CD14-positive monocyte (primary cell): ENCODE measurements at regions not wholly inside any gene's neighbourhood (a gene's known extent, or its start where the extent isn't known, plus 50 kb on each side); places are given as distances from the start of the nearest gene placed in this dataset.

Experiments used
- DNase-seq, 3 donors: peaks; one replicate each; pipeline ENCODE4 v3.0.0-alpha.2; 2011 to 2022
- H2AFZ ChIP-seq: 2 replicates; pipeline ENCODE4 v1.6.0; 2012; ENCODE audit warnings: mild to moderate bottlenecking, low read depth, low read length, inconsistent platforms; ENCODE audit not compliant: insufficient read depth, poor library complexity, severe bottlenecking
- H3K27ac ChIP-seq, 2 donors: 1 replicate in 1 of 2; 2 replicates in 1 of 2; pipeline ENCODE4 v1.5.1; 2012 to 2013; ENCODE audit warnings: low read length in 2 of 2, control low read depth in 1 of 2, inconsistent platforms in 1 of 2, low read depth in 1 of 2, mild to moderate bottlenecking in 1 of 2
- H3K27me3 ChIP-seq, 2 donors: one replicate each; pipeline versions ENCODE4 v1.6.0 to v1.6.1; 2011 to 2013; ENCODE audit warnings: low read length in 2 of 2; ENCODE audit not compliant: control insufficient read depth in 2 of 2, insufficient read depth in 2 of 2
- H3K36me3 ChIP-seq, 2 donors: replicated peaks in 1 of 2; 1 replicate in 1 of 2; 2 replicates in 1 of 2; pipeline versions ENCODE4 v1.5.1 to v1.6.1; 2012 to 2013; ENCODE audit warnings: low read length in 2 of 2, control low read depth in 1 of 2, inconsistent platforms in 1 of 2, mild to moderate bottlenecking in 1 of 2; ENCODE audit not compliant: insufficient read depth in 2 of 2, control insufficient read depth in 1 of 2
- H3K4me1 ChIP-seq, 2 donors: 1 replicate in 1 of 2; 2 replicates in 1 of 2; pipeline versions ENCODE4 v1.5.1 to v1.6.1; 2012 to 2013; ENCODE audit warnings: low read length in 2 of 2, control low read depth in 1 of 2, inconsistent platforms in 1 of 2, mild to moderate bottlenecking in 1 of 2, moderate library complexity in 1 of 2; ENCODE audit not compliant: insufficient read depth in 2 of 2, control insufficient read depth in 1 of 2
- H3K4me2 ChIP-seq: replicated peaks from 2 replicates; pipeline ENCODE3; 2012; ENCODE audit warnings: low read length, moderate library complexity, mild to moderate bottlenecking; ENCODE audit not compliant: poor library complexity, severe bottlenecking; ENCODE audit errors: extremely low read depth
- H3K4me3 ChIP-seq, 3 experiments: fragments of 200-600 bp in 1 of 3; sonication (generic) in 1 of 3; replicated peaks in 1 of 3; 1 replicate in 2 of 3; 2 replicates in 1 of 3; pipeline ENCODE4 v1.5.1; 2011 to 2013; ENCODE audit warnings: low read length in 3 of 3, mild to moderate bottlenecking in 3 of 3, control low read depth in 2 of 3, low read depth in 2 of 3, inconsistent platforms in 1 of 3, moderate library complexity in 1 of 3
- H3K79me2 ChIP-seq: 2 replicates; pipeline ENCODE4 v1.6.0; 2012; ENCODE audit warnings: mild to moderate bottlenecking, control low read depth, inconsistent platforms, low read length, moderate library complexity; ENCODE audit not compliant: insufficient read depth
- H3K9ac ChIP-seq: 2 replicates; pipeline ENCODE4 v1.6.0; 2017; ENCODE audit warnings: low read length, mild to moderate bottlenecking; ENCODE audit not compliant: insufficient read depth, poor library complexity, severe bottlenecking
- H3K9me3 ChIP-seq, 2 donors: replicated peaks in 1 of 2; 1 replicate in 1 of 2; 2 replicates in 1 of 2; pipeline versions ENCODE4 v1.5.1 to v1.6.1; 2012 to 2013; ENCODE audit warnings: low read length in 2 of 2, control low read depth in 1 of 2; ENCODE audit not compliant: control insufficient read depth in 1 of 2, insufficient read depth in 1 of 2
- H4K20me1 ChIP-seq: 2 replicates; pipeline ENCODE4 v1.6.0; 2012; ENCODE audit warnings: mild to moderate bottlenecking, low read length, control low read depth, moderate library complexity; ENCODE audit not compliant: insufficient read depth
- H3K27ac Mint-ChIP-seq, 7 donors: one replicate each; pipeline ENCODE4 v1.8.0; 2020; ENCODE audit warnings: mild to moderate bottlenecking in 7 of 7, mixed read lengths in 7 of 7, moderate library complexity in 6 of 7, inconsistent platforms in 2 of 7
- H3K27me3 Mint-ChIP-seq, 3 donors: one replicate each; pipeline ENCODE4 v1.8.0; 2021 to 2022; ENCODE audit warnings: low read depth in 3 of 3, mild to moderate bottlenecking in 3 of 3, mixed read lengths in 3 of 3, moderate library complexity in 3 of 3, inconsistent platforms in 1 of 3
- H3K36me3 Mint-ChIP-seq, 2 donors: one replicate each; pipeline ENCODE4 v1.8.0; 2020; ENCODE audit warnings: mixed read lengths in 2 of 2, inconsistent platforms in 1 of 2, mild to moderate bottlenecking in 1 of 2
- H3K4me1 Mint-ChIP-seq: one replicate; pipeline ENCODE4 v1.8.0; 2020; ENCODE audit warnings: mild to moderate bottlenecking, mixed read lengths
- H3K4me3 Mint-ChIP-seq, 2 donors: one replicate each; pipeline ENCODE4 v1.8.0; 2020; ENCODE audit warnings: mild to moderate bottlenecking in 2 of 2, mixed read lengths in 2 of 2, moderate library complexity in 1 of 2
- H3K9me3 Mint-ChIP-seq, 7 donors: one replicate each; pipeline ENCODE4 v1.8.0; 2020 to 2022; ENCODE audit warnings: mixed read lengths in 7 of 7, mild to moderate bottlenecking in 6 of 7, moderate library complexity in 6 of 7, inconsistent platforms in 2 of 7
- WGBS: methylation state at CpG from one replicate; pipeline ENCODE4 v1.1.5; 2013; ENCODE audit warnings: missing lambda C conversion rate; ENCODE audit not compliant: insufficient coverage; 5-methylcytosine and 5-hydroxymethylcytosine counted together
- intact Hi-C, 2 donors: fragments of 100-400 bp; cut with micrococcal nuclease; formaldehyde crosslinking; loops; one replicate each; pipeline versions ENCODE4 v1.15.0 to v1.15.1; 2023
- TF ChIP-seq, protein P1 (sequence below): fragments of 200-600 bp; IDR thresholded peaks from one replicate; pipeline ENCODE4 v1.8.0; 2022; ENCODE audit warnings: antibody characterized with exemption, mild to moderate bottlenecking

- H3K9me3 ChIP-seq = no peaks in the 10 kb centered on the region
- WGBS = no CpG with 5 or more reads among the region's 1 CpG
- TF ChIP-seq, protein P1, sequence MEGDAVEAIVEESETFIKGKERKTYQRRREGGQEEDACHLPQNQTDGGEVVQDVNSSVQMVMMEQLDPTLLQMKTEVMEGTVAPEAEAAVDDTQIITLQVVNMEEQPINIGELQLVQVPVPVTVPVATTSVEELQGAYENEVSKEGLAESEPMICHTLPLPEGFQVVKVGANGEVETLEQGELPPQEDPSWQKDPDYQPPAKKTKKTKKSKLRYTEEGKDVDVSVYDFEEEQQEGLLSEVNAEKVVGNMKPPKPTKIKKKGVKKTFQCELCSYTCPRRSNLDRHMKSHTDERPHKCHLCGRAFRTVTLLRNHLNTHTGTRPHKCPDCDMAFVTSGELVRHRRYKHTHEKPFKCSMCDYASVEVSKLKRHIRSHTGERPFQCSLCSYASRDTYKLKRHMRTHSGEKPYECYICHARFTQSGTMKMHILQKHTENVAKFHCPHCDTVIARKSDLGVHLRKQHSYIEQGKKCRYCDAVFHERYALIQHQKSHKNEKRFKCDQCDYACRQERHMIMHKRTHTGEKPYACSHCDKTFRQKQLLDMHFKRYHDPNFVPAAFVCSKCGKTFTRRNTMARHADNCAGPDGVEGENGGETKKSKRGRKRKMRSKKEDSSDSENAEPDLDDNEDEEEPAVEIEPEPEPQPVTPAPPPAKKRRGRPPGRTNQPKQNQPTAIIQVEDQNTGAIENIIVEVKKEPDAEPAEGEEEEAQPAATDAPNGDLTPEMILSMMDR = no peak
- Mint-ChIP-seq H3K27me3 (peaks cover 14 to 21% (median 15%) of the 10 kb centered on the region in 3 donors), H3K27ac (no peak overlapping the region), H3K4me1 (no peaks in the 10 kb centered on the region), H3K9me3 (peaks cover 0 to 3% (median 0%) of the 10 kb centered on the region in 7 donors), H3K4me3 (no peak overlapping the region), H3K36me3 (no peaks in the 10 kb centered on the region)
- no peaks in the 10 kb centered on the region for H3K79me2 ChIP-seq
- H3K4me3 ChIP-seq = no peak overlapping the region
- intact Hi-C loops = no loop called here
- no peak overlapping the region for H3K27ac ChIP-seq
- no peak overlapping the region for H3K4me2 ChIP-seq
- DNase-seq = no peak
- peaks cover 0 to 9% of the 10 kb centered on the region in 2 donors for H3K27me3 ChIP-seq
- H3K9ac ChIP-seq = no peak overlapping the region
- no peak overlapping the region for H2AFZ ChIP-seq
- no peaks in the 10 kb centered on the region for H3K36me3 ChIP-seq
- no peaks in the 10 kb centered on the region for H3K4me1 ChIP-seq
- no peaks in the 10 kb centered on the region for H4K20me1 ChIP-seq
Observed at GRCh38 chr1:29700491-29700890, 464.2 kb downstream of the PTPRU start.

GRCh38 chr1:29698626-29699025 is 462.3 kb downstream of the PTPRU start:
- no peaks in the 10 kb centered on the region for H3K4me1 ChIP-seq
- TF ChIP-seq, protein P1 = no peak
- no peaks in the 10 kb centered on the region for H3K79me2 ChIP-seq
- H4K20me1 ChIP-seq = no peaks in the 10 kb centered on the region
- no peak overlapping the region for H3K27ac ChIP-seq
- 95% methylated on average over 9 of the region's 12 CpGs for WGBS
- H3K9ac ChIP-seq = no peak overlapping the region
- H2AFZ ChIP-seq = no peak overlapping the region
- H3K36me3 ChIP-seq = no peaks in the 10 kb centered on the region
- H3K9me3 ChIP-seq = no peaks in the 10 kb centered on the region
- Mint-ChIP-seq H3K36me3 (no peaks in the 10 kb centered on the region), H3K27ac (no peak overlapping the region), H3K4me1 (no peaks in the 10 kb centered on the region), H3K4me3 (no peak overlapping the region), H3K27me3 (peaks cover under 1 to 9% (median 7%) of the 10 kb centered on the region in 3 donors), H3K9me3 (peaks cover 0 to 3% (median 0%) of the 10 kb centered on the region in 7 donors)
- no peak overlapping the region for H3K4me2 ChIP-seq
- DNase-seq = no peak
- no peaks in the 10 kb centered on the region for H3K27me3 ChIP-seq
- no peak overlapping the region for H3K4me3 ChIP-seq
- intact Hi-C loops = loop anchor here in 1 of 2 donors (10.0 kb wide), 2 partner anchors 714 to 1006 kb away; no protein-coding TSS in a partner anchor
